SJSA1 (cell line): ENCODE measurements at regions not wholly inside any gene's neighbourhood (a gene's known extent, or its start where the extent isn't known, plus 50 kb on each side); places are given as distances from the start of the nearest gene placed in this dataset.

Source experiments
- DNase-seq, 2 experiments: peaks; one replicate each; pipeline ENCODE4 v3.0.0-alpha.2; 2015 to 2020; ENCODE audit warnings: low spot score in 2 of 2, low read depth in 1 of 2
- H3K27ac ChIP-seq: fragments of 250-450 bp; sonication (Bioruptor Pico); 2 replicates; pipeline ENCODE4 v1.5.1; 2020; ENCODE audit warnings: mild to moderate bottlenecking, moderate library complexity
- H3K27me3 ChIP-seq: fragments of 250-450 bp; sonication (Bioruptor Pico); replicated peaks from 2 replicates; pipeline ENCODE4 v1.5.1; 2020; ENCODE audit warnings: mild to moderate bottlenecking, moderate library complexity
- H3K36me3 ChIP-seq: fragments of 250-450 bp; sonication (Bioruptor Pico); 2 replicates; pipeline ENCODE4 v1.5.1; 2020; ENCODE audit warnings: mild to moderate bottlenecking
- H3K4me1 ChIP-seq: fragments of 250-450 bp; sonication (Bioruptor Pico); replicated peaks from 2 replicates; pipeline ENCODE4 v1.6.1; 2021; ENCODE audit warnings: mild to moderate bottlenecking
- H3K4me3 ChIP-seq: fragments of 250-450 bp; sonication (Bioruptor Pico); 2 replicates; pipeline ENCODE4 v1.5.1; 2020; ENCODE audit warnings: mild to moderate bottlenecking
- H3K9me3 ChIP-seq: fragments of 250-450 bp; sonication (Bioruptor Pico); replicated peaks from 2 replicates; pipeline ENCODE4 v1.5.1; 2020; ENCODE audit warnings: mild to moderate bottlenecking

- no peaks in the 10 kb centered on the region for H3K36me3 ChIP-seq
- H3K4me1 ChIP-seq: no peaks in the 10 kb centered on the region
- H3K9me3 ChIP-seq: no peaks in the 10 kb centered on the region
- DNase-seq: no peak
- no peaks in the 10 kb centered on the region for H3K27me3 ChIP-seq
- H3K27ac ChIP-seq: no peak overlapping the region
- no peak overlapping the region for H3K4me3 ChIP-seq
Observed at GRCh38 chr4:135122457-135122856, 920.9 kb upstream of the PABPC4L start.

GRCh38 chr4:135120195-135120594, 918.6 kb upstream of the PABPC4L start:
- H3K4me3 ChIP-seq: no peak overlapping the region
- H3K27ac ChIP-seq: no peak overlapping the region
- H3K36me3 ChIP-seq: no peaks in the 10 kb centered on the region
- H3K9me3 ChIP-seq: no peaks in the 10 kb centered on the region
- no peak for DNase-seq
- H3K27me3 ChIP-seq: no peaks in the 10 kb centered on the region
- no peaks in the 10 kb centered on the region for H3K4me1 ChIP-seq

- no peak overlapping the region for H3K27ac ChIP-seq
- H3K36me3 ChIP-seq: no peaks in the 10 kb centered on the region
- H3K4me3 ChIP-seq: no peak overlapping the region
- H3K4me1 ChIP-seq: no peaks in the 10 kb centered on the region
- H3K27me3 ChIP-seq: no peaks in the 10 kb centered on the region
- H3K9me3 ChIP-seq: no peaks in the 10 kb centered on the region
- DNase-seq: no peak
Observed at GRCh38 chr4:135114079-135114478, 912.5 kb upstream of the PABPC4L start.

- Histone ChIP-seq H3K9me3 (no peaks in the 10 kb centered on the region), H3K4me3 (no peak overlapping the region), H3K4me1 (no peaks in the 10 kb centered on the region), H3K27me3 (no peaks in the 10 kb centered on the region), H3K36me3 (no peaks in the 10 kb centered on the region), H3K27ac (no peak overlapping the region)
- DNase-seq: no peak
Observed at GRCh38 chr4:135098061-135098460, 896.5 kb upstream of the PABPC4L start.

GRCh38 chr4:135073389-135073788, 871.8 kb upstream of the PABPC4L start:
- no peak overlapping the region for H3K27ac ChIP-seq
- no peaks in the 10 kb centered on the region for H3K4me1 ChIP-seq
- H3K4me3 ChIP-seq: no peak overlapping the region
- no peaks in the 10 kb centered on the region for H3K27me3 ChIP-seq
- no peak for DNase-seq
- no peaks in the 10 kb centered on the region for H3K36me3 ChIP-seq
- H3K9me3 ChIP-seq: no peaks in the 10 kb centered on the region

GRCh38 chr4:135072553-135072952, 871.0 kb upstream of the PABPC4L start:
- Histone ChIP-seq H3K27ac (no peak overlapping the region), H3K27me3 (no peaks in the 10 kb centered on the region), H3K4me1 (no peaks in the 10 kb centered on the region), H3K36me3 (no peaks in the 10 kb centered on the region), H3K4me3 (no peak overlapping the region), H3K9me3 (no peaks in the 10 kb centered on the region)
- DNase-seq: no peak

- Histone ChIP-seq H3K9me3 (no peaks in the 10 kb centered on the region), H3K27me3 (no peaks in the 10 kb centered on the region), H3K36me3 (no peaks in the 10 kb centered on the region), H3K4me3 (no peak overlapping the region), H3K27ac (no peak overlapping the region), H3K4me1 (no peaks in the 10 kb centered on the region)
- no peak for DNase-seq
Observed at GRCh38 chr4:135065366-135065765, 863.8 kb upstream of the PABPC4L start.

- Histone ChIP-seq H3K4me1 (no peaks in the 10 kb centered on the region), H3K36me3 (no peaks in the 10 kb centered on the region), H3K9me3 (no peaks in the 10 kb centered on the region), H3K27ac (no peak overlapping the region), H3K4me3 (no peak overlapping the region), H3K27me3 (no peaks in the 10 kb centered on the region)
- no peak for DNase-seq
Observed at GRCh38 chr4:135050086-135050717, 848.6 kb upstream of the PABPC4L start.

GRCh38 chr4:135032670-135033069, 831.1 kb upstream of the PABPC4L start:
- Histone ChIP-seq H3K4me1 (no peaks in the 10 kb centered on the region), H3K9me3 (no peaks in the 10 kb centered on the region; the same call in 1 of the 2 replicates), H3K27ac (no peak overlapping the region), H3K4me3 (no peak overlapping the region), H3K36me3 (no peaks in the 10 kb centered on the region), H3K27me3 (no peaks in the 10 kb centered on the region)
- DNase-seq: no peak

GRCh38 chr4:135015771-135016170, 814.2 kb upstream of the PABPC4L start:
- no peaks in the 10 kb centered on the region for H3K36me3 ChIP-seq
- no peak for DNase-seq
- no peaks in the 10 kb centered on the region for H3K27me3 ChIP-seq
- H3K27ac ChIP-seq: no peak overlapping the region
- H3K9me3 ChIP-seq: 0 out of 2 replicates have a peak, but pooled peaks cover 3% of the 10 kb centered on the region
- H3K4me3 ChIP-seq: no peak overlapping the region
- no peaks in the 10 kb centered on the region for H3K4me1 ChIP-seq

GRCh38 chr4:135007400-135007799, 805.8 kb upstream of the PABPC4L start:
- DNase-seq: no peak
- H3K4me3 ChIP-seq: no peak overlapping the region
- no peaks in the 10 kb centered on the region for H3K4me1 ChIP-seq
- no peaks in the 10 kb centered on the region for H3K27me3 ChIP-seq
- H3K36me3 ChIP-seq: no peaks in the 10 kb centered on the region
- 0 out of 2 replicates have a peak, but pooled peaks cover 3% of the 10 kb centered on the region for H3K9me3 ChIP-seq
- H3K27ac ChIP-seq: no peak overlapping the region

- H3K4me3 ChIP-seq: no peak overlapping the region
- H3K9me3 ChIP-seq: no peaks in the 10 kb centered on the region
- H3K36me3 ChIP-seq: no peaks in the 10 kb centered on the region
- DNase-seq: no peak
- H3K27ac ChIP-seq: no peak overlapping the region
- no peaks in the 10 kb centered on the region for H3K4me1 ChIP-seq
- H3K27me3 ChIP-seq: no peaks in the 10 kb centered on the region
Observed at GRCh38 chr4:134999169-134999568, 797.6 kb upstream of the PABPC4L start.

GRCh38 chr4:134961963-134962362, 760.4 kb upstream of the PABPC4L start:
- Histone ChIP-seq H3K4me1 (no peaks in the 10 kb centered on the region), H3K4me3 (no peak overlapping the region), H3K36me3 (no peaks in the 10 kb centered on the region)

GRCh38 chr4:134958862-134959261, 757.3 kb upstream of the PABPC4L start:
- Histone ChIP-seq H3K27ac (no peak overlapping the region), H3K4me3 (no peak overlapping the region), H3K9me3 (0 out of 2 replicates have a peak, but pooled peaks cover 2% of the 10 kb centered on the region), H3K27me3 (no peaks in the 10 kb centered on the region), H3K4me1 (no peaks in the 10 kb centered on the region), H3K36me3 (no peaks in the 10 kb centered on the region)
- DNase-seq: no peak

More at GRCh38 chr4:134961963-134962362, 760.4 kb upstream of the PABPC4L start:
- H3K27ac ChIP-seq: no peak overlapping the region
- DNase-seq: no peak
- 0 out of 2 replicates have a peak, but pooled peaks cover 4% of the 10 kb centered on the region for H3K9me3 ChIP-seq
- no peaks in the 10 kb centered on the region for H3K27me3 ChIP-seq

GRCh38 chr4:134955059-134955458, 753.5 kb upstream of the PABPC4L start:
- Histone ChIP-seq H3K4me3 (no peak overlapping the region), H3K4me1 (no peaks in the 10 kb centered on the region)
- no peak for DNase-seq

More at GRCh38 chr4:134955059-134955458, 753.5 kb upstream of the PABPC4L start:
- Histone ChIP-seq H3K27ac (no peak overlapping the region), H3K27me3 (no peaks in the 10 kb centered on the region), H3K9me3 (0 out of 2 replicates have a peak, but pooled peaks cover 2% of the 10 kb centered on the region), H3K36me3 (no peaks in the 10 kb centered on the region)
